ENCODE measurements at regions not wholly inside any gene's neighbourhood (a gene's known extent, or its start where the extent isn't known, plus 50 kb on each side); places are given as distances from the start of the nearest gene placed in this dataset.
"Not testable (repeated sequence)": the region's sequence is repeated elsewhere in the genome, so short reads cannot be mapped to it uniquely, and the experiment has no call there.

DNA sequence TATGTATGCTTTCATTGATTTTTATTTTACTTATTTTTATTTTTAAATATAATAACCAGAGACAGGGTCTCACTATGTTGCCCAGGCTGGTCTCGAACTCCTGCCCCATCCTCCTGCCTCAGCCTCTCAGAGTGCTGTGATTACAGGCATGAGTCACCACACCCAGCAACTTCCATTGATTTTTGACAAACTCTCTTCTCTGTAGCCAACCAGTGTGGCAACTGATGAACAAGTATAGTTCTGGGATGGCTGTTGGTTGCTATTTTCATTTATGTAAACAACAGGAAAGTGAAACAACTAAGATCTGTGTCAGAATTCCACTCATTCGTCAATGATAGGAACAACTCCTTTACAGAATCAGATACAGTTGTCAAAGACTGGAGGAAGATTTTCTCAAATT lies 356.7 kb upstream of the JARID2 start:
- H3K27ac ChIP-seq (ENCODE audit: low read depth, low read length) = no peak overlapping the region

DNA sequence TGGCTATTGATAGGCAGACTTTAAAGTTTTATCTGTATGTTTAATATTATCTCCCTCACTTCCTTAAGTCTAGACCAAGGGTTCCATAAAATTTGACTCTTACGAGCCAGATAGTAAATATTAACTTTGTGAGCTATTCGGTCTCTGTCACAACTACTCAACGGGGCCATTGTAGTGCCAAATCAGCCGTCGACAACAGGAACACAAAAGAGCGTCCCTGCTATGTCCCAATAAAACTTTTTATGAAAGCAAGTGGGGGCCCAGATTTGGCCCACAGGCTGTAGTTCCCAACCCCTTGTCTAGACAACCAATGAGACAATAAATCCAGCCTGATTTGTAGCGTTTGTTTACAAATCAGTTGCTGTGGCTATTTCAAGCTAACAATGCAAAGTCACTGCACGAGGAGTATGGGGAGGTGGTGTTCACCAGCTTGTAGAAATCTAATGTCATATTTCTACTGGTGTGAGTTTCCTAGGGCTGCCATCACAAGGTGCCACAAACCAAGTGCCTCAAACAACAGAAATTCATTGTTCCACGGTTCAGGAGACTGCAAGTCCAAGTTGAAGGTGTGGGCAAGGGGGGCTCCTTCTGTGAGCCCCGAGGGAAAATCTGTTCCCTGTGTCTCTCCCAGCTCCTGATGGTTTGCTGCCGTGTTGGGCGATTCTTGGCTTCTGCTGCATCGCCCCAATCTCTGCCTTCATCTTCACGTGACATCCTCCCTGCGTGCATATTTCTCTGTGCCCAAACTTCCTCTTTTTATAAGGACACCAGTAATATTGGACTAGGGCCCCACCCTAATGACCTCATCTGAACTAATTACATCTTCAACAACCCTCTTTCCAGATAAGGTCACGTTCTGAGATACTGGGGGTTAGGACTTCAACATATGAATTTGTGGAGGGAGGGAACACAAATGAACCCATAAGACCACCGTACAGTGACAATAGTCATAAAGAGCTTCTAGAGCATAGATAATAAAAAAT lies 356.0 kb upstream of the JARID2 start:
- no peaks in the 10 kb centered on the region for H3K27me3 ChIP-seq (ENCODE audit: control insufficient read depth, low read length)
- no peaks in the 10 kb centered on the region for H4K20me1 ChIP-seq (ENCODE audit: control insufficient read depth, insufficient read depth, low read depth, low read length)
- no peaks in the 10 kb centered on the region for H3F3A ChIP-seq (ENCODE audit: control insufficient read depth, insufficient read depth)
- no peak overlapping the region for H3K4me3 ChIP-seq (ENCODE audit: low read length)
- no peaks in the 10 kb centered on the region for H3K79me2 ChIP-seq (ENCODE audit: control insufficient read depth, low read length)
- no peak overlapping the region for H3K4me2 ChIP-seq (ENCODE audit: low read length)
- no peaks in the 10 kb centered on the region for H3K9me3 ChIP-seq (ENCODE audit: control insufficient read depth, insufficient read depth, low read length)
- no peak overlapping the region for H3K27ac ChIP-seq (ENCODE audit: low read depth, low read length)
- no peak for TF ChIP-seq EZH2phosphoT487 (IDR thresholded peaks at IDR 0.05; ENCODE audit: borderline replicate concordance, low read length)
- TF ChIP-seq, protein P1, sequence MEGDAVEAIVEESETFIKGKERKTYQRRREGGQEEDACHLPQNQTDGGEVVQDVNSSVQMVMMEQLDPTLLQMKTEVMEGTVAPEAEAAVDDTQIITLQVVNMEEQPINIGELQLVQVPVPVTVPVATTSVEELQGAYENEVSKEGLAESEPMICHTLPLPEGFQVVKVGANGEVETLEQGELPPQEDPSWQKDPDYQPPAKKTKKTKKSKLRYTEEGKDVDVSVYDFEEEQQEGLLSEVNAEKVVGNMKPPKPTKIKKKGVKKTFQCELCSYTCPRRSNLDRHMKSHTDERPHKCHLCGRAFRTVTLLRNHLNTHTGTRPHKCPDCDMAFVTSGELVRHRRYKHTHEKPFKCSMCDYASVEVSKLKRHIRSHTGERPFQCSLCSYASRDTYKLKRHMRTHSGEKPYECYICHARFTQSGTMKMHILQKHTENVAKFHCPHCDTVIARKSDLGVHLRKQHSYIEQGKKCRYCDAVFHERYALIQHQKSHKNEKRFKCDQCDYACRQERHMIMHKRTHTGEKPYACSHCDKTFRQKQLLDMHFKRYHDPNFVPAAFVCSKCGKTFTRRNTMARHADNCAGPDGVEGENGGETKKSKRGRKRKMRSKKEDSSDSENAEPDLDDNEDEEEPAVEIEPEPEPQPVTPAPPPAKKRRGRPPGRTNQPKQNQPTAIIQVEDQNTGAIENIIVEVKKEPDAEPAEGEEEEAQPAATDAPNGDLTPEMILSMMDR (IDR thresholded peaks at IDR 0.05; ENCODE audit: low read depth, low read length, poor library complexity, severe bottlenecking) = no peak
- no peaks in the 10 kb centered on the region for H3K4me1 ChIP-seq (ENCODE audit: control insufficient read depth, low read length)
- no peaks in the 10 kb centered on the region for H3K9me2 ChIP-seq (replicated peaks; ENCODE audit: control insufficient read depth, low read length)
- no peaks in the 10 kb centered on the region for H3K36me3 ChIP-seq (ENCODE audit: control insufficient read depth, low read length)

More for the DNA sequence above, 356.7 kb upstream of the JARID2 start:
- Histone ChIP-seq H3K4me2 (ENCODE audit: low read length) (no peak overlapping the region), H3K9me3 (ENCODE audit: control insufficient read depth, insufficient read depth, low read length) (no peaks in the 10 kb centered on the region), H3K4me3 (ENCODE audit: low read length) (no peak overlapping the region), H3K9me2 (replicated peaks; ENCODE audit: control insufficient read depth, low read length) (no peaks in the 10 kb centered on the region), H3K36me3 (ENCODE audit: control insufficient read depth, low read length) (no peaks in the 10 kb centered on the region), H3F3A (ENCODE audit: control insufficient read depth, insufficient read depth) (no peaks in the 10 kb centered on the region), H3K79me2 (ENCODE audit: control insufficient read depth, low read length) (no peaks in the 10 kb centered on the region), H3K4me1 (ENCODE audit: control insufficient read depth, low read length) (no peaks in the 10 kb centered on the region), H3K27me3 (ENCODE audit: control insufficient read depth, low read length) (no peaks in the 10 kb centered on the region), H4K20me1 (ENCODE audit: control insufficient read depth, insufficient read depth, low read depth, low read length) (no peaks in the 10 kb centered on the region)
- TF ChIP-seq, protein P1 (IDR thresholded peaks at IDR 0.05; ENCODE audit: low read depth, low read length, poor library complexity, severe bottlenecking) = no peak
- no peak for TF ChIP-seq EZH2phosphoT487 (IDR thresholded peaks at IDR 0.05; ENCODE audit: borderline replicate concordance, low read length)

DNA sequence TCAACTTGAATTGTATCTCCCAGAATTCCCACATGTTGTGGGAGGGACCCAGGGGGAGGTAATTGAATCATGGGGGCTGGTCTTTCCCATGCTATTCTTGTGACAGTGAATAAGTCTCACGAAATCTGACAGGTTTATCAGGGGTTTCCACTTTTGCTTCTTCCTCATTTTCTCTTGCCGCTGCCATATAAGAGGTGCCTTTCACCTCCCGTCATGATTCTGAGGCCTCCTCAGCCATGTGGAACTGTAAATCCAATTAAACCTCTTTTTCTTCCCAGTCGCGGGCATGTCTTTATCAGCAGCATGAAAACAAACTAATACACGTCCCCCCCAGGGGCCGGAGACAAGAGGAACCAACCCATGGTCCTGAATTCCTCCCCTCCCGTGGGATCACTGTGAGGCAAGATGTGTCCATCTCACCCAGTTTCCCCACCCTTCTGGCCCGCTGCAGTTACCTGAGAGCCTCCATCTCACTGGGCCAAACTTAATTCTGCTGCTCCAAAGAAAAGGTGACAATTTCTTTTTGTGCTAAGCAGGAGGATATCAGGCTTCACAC lies 354.0 kb upstream of the JARID2 start:
- not testable (repeated sequence) for H3K9me2 ChIP-seq (replicated peaks; ENCODE audit: control insufficient read depth, low read length); H3K27me3 ChIP-seq (ENCODE audit: control insufficient read depth, low read length); H3F3A ChIP-seq (ENCODE audit: control insufficient read depth, insufficient read depth); H3K4me1 ChIP-seq (ENCODE audit: control insufficient read depth, low read length); H3K4me3 ChIP-seq (ENCODE audit: low read length); H3K36me3 ChIP-seq (ENCODE audit: control insufficient read depth, low read length); H3K4me2 ChIP-seq (ENCODE audit: low read length); H4K20me1 ChIP-seq (ENCODE audit: control insufficient read depth, insufficient read depth, low read depth, low read length); H3K9me3 ChIP-seq (ENCODE audit: control insufficient read depth, insufficient read depth, low read length); H3K27ac ChIP-seq (ENCODE audit: low read depth, low read length); H3K79me2 ChIP-seq (ENCODE audit: control insufficient read depth, low read length)

DNA sequence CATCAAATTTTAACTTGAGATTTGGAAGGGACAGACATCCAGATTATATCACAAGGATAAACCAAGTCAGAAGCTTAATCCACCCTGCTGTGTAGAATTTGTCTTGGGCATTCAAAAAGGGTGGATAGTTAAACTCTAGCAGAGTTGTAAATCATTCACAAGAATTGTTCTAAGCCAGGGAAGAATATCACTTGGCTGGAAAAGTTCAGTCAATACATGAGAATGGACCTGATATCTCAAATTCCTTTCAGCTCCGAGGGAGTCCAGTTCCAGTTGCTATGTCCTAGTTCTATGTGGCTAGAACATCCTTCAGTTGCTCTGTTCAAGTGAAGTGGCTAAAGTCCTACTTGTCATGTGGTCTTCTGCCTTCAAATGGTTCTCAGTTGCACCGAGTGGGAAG lies 351.8 kb upstream of the JARID2 start:
- Histone ChIP-seq H4K20me1 (ENCODE audit: control insufficient read depth, insufficient read depth, low read depth, low read length) (no peaks in the 10 kb centered on the region), H3K36me3 (ENCODE audit: control insufficient read depth, low read length) (no peaks in the 10 kb centered on the region)

More for the DNA sequence above, 351.8 kb upstream of the JARID2 start:
- peaks cover 6% of the 10 kb centered on the region for H3K4me1 ChIP-seq (ENCODE audit: control insufficient read depth, low read length)
- H3K9me2 ChIP-seq (replicated peaks; ENCODE audit: control insufficient read depth, low read length) = no peaks in the 10 kb centered on the region
- H3K27me3 ChIP-seq (ENCODE audit: control insufficient read depth, low read length) = no peaks in the 10 kb centered on the region
- H3K79me2 ChIP-seq (ENCODE audit: control insufficient read depth, low read length) = no peaks in the 10 kb centered on the region
- no peak overlapping the region for H3K27ac ChIP-seq (ENCODE audit: low read depth, low read length)
- H3F3A ChIP-seq (ENCODE audit: control insufficient read depth, insufficient read depth) = no peaks in the 10 kb centered on the region
- H3K9me3 ChIP-seq (ENCODE audit: control insufficient read depth, insufficient read depth, low read length) = no peaks in the 10 kb centered on the region
- H3K4me2 ChIP-seq (ENCODE audit: low read length) = no peak overlapping the region
- TF ChIP-seq, protein P1 (IDR thresholded peaks at IDR 0.05; ENCODE audit: low read depth, low read length, poor library complexity, severe bottlenecking) = no peak
- no peak for TF ChIP-seq EZH2phosphoT487 (IDR thresholded peaks at IDR 0.05; ENCODE audit: borderline replicate concordance, low read length)
- H3K4me3 ChIP-seq (ENCODE audit: low read length) = no peak overlapping the region
